Fibroblast of pulmonary artery (primary cell): ENCODE measurements at regions not wholly inside any gene's neighbourhood (a gene's known extent, or its start where the extent isn't known, plus 50 kb on each side); places are given as distances from the start of the nearest gene placed in this dataset.

Experiments used
- DNase-seq: peaks from one replicate; pipeline ENCODE4 v3.0.0-alpha.2; 2010; ENCODE audit warnings: low read depth
- H3K4me3 ChIP-seq: replicated peaks from 2 replicates; pipeline ENCODE4 v1.5.1; 2011; ENCODE audit warnings: low read depth, mild to moderate bottlenecking, control low read depth, low read length, moderate library complexity
- CTCF ChIP-seq: IDR thresholded peaks from 2 replicates; pipeline ENCODE4 v1.5.1; 2011; ENCODE audit warnings: mild to moderate bottlenecking, control low read depth, low read length, inconsistent platforms; ENCODE audit errors: missing control alignments

GRCh38 chr4:174040287-174040686 is 243.2 kb downstream of the FBXO8 start:
- no peak overlapping the region for H3K4me3 ChIP-seq
- no peak for DNase-seq
- TF ChIP-seq CTCF, result no peak

- TF ChIP-seq CTCF, result no peak
- DNase-seq, result no peak
- H3K4me3 ChIP-seq, result no peak overlapping the region
These were observed 245.0 kb downstream of the FBXO8 start for GRCh38 chr4:174038481-174038880.

- peak; percentile 6 for DNase-seq
- no peak overlapping the region for H3K4me3 ChIP-seq
- no peak for TF ChIP-seq CTCF
These were observed 245.8 kb downstream of the FBXO8 start for GRCh38 chr4:174037631-174038030.

GRCh38 chr4:174037049-174037448 is 246.4 kb downstream of the FBXO8 start:
- no peak overlapping the region for H3K4me3 ChIP-seq
- no peak for DNase-seq
- no peak for TF ChIP-seq CTCF

GRCh38 chr4:174036576-174036975 is 246.9 kb downstream of the FBXO8 start:
- DNase-seq, result no peak
- no peak overlapping the region for H3K4me3 ChIP-seq
- TF ChIP-seq CTCF, result no peak

GRCh38 chr4:174036111-174036510 is 247.4 kb downstream of the FBXO8 start:
- H3K4me3 ChIP-seq, result no peak overlapping the region
- TF ChIP-seq CTCF, result no peak
- no peak for DNase-seq

- no peak for TF ChIP-seq CTCF
- peak; percentile 34 for DNase-seq
- no peak overlapping the region for H3K4me3 ChIP-seq
These were observed 259.8 kb downstream of the FBXO8 start for GRCh38 chr4:174023641-174024040.
